Thoracic aorta (tissue), 2 donors: ENCODE measurements at regions not wholly inside any gene's neighbourhood (a gene's known extent, or its start where the extent isn't known, plus 50 kb on each side); places are given as distances from the start of the nearest gene placed in this dataset.

Experiments
- ATAC-seq: fragments of 150-250 bp; one replicate; pipeline ENCODE4 v1.8.0; 2017; ENCODE audit warnings: low read depth; ENCODE audit not compliant: insufficient number of reproducible peaks, low FRiP score
- DNase-seq: peaks from one replicate; pipeline ENCODE4 v3.0.0-alpha.2; 2020; ENCODE audit warnings: low spot score
- H3K27ac ChIP-seq, 2 donors: fragments of 200-600 bp; sonication (generic); 1 replicate in 1 of 2; 2 replicates in 1 of 2; pipeline ENCODE4 v1.5.1; 2016; ENCODE audit warnings: mild to moderate bottlenecking in 2 of 2, moderate library complexity in 2 of 2
- H3K27me3 ChIP-seq: fragments of 200-600 bp; sonication (generic); replicated peaks from 2 replicates; pipeline ENCODE4 v1.6.0; 2016; ENCODE audit warnings: mild to moderate bottlenecking; ENCODE audit not compliant: insufficient read depth
- H3K36me3 ChIP-seq: fragments of 200-600 bp; sonication (generic); one replicate; pipeline ENCODE4 v1.5.1; 2016
- H3K4me1 ChIP-seq, 2 donors: fragments of 200-600 bp; sonication (generic); 1 replicate in 1 of 2; 2 replicates in 1 of 2; pipeline versions ENCODE4 v1.5.1 to v1.6.0; 2016; ENCODE audit warnings: low read depth in 2 of 2, mild to moderate bottlenecking in 1 of 2; ENCODE audit not compliant: control insufficient read depth in 1 of 2
- H3K4me3 ChIP-seq: fragments of 200-600 bp; sonication (generic); 2 replicates; pipeline ENCODE4 v1.5.1; 2016; ENCODE audit warnings: mild to moderate bottlenecking
- H3K9me3 ChIP-seq: fragments of 200-600 bp; sonication (generic); 2 replicates; pipeline ENCODE4 v1.5.1; 2016
- TF ChIP-seq, protein P1 (sequence below): fragments of 200-600 bp; sonication (generic); IDR thresholded peaks from one replicate; pipeline ENCODE4 v1.5.1; 2019; ENCODE audit warnings: antibody characterized with exemption

DNA sequence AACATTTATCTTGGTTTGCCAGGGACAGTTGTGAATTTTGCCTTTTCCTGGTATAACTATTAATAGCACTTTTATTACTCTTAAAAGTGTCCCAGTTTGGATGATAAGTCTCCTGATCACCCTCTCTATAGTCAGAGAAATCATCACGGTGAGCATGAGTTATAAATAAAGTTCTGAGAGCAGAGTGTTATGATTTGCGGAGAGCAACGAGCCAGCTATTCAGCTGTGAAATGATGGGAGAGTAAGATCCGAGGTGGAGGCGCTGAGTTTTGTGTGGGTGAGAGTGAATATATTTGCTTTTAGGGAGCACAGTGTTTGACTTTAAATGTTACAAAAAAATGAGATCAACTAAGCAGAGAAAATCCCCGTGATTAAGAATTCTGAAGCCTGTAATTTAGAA, 179.6 kb downstream of the DSC3 start:
- ATAC-seq, result no peak

GRCh38 chr18:30860741-30861140, 181.8 kb downstream of the DSC3 start:
- Histone ChIP-seq H3K4me3 (no peak overlapping the region), H3K27me3 (no peaks in the 10 kb centered on the region), H3K36me3 (no peaks in the 10 kb centered on the region), H3K9me3 (no peaks in the 10 kb centered on the region), H3K4me1 (no peaks in the 10 kb centered on the region), H3K27ac (no peak overlapping the region)
- ATAC-seq (no peak), DNase-seq (no peak)
- TF ChIP-seq, protein P1, sequence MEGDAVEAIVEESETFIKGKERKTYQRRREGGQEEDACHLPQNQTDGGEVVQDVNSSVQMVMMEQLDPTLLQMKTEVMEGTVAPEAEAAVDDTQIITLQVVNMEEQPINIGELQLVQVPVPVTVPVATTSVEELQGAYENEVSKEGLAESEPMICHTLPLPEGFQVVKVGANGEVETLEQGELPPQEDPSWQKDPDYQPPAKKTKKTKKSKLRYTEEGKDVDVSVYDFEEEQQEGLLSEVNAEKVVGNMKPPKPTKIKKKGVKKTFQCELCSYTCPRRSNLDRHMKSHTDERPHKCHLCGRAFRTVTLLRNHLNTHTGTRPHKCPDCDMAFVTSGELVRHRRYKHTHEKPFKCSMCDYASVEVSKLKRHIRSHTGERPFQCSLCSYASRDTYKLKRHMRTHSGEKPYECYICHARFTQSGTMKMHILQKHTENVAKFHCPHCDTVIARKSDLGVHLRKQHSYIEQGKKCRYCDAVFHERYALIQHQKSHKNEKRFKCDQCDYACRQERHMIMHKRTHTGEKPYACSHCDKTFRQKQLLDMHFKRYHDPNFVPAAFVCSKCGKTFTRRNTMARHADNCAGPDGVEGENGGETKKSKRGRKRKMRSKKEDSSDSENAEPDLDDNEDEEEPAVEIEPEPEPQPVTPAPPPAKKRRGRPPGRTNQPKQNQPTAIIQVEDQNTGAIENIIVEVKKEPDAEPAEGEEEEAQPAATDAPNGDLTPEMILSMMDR, result no peak

More for the DNA sequence above, 179.6 kb downstream of the DSC3 start:
- Histone ChIP-seq H3K4me1 (no peaks in the 10 kb centered on the region), H3K36me3 (no peaks in the 10 kb centered on the region), H3K27me3 (no peaks in the 10 kb centered on the region), H3K27ac (no peak overlapping the region), H3K9me3 (no peaks in the 10 kb centered on the region), H3K4me3 (no peak overlapping the region)
- no peak for DNase-seq
- TF ChIP-seq, protein P1, result no peak

GRCh38 chr18:30859036-30859435, 183.5 kb downstream of the DSC3 start:
- DNase-seq (no peak), ATAC-seq (no peak)
- H3K27ac ChIP-seq, result no peak overlapping the region
- H3K27me3 ChIP-seq, result no peaks in the 10 kb centered on the region
- no peak overlapping the region for H3K4me3 ChIP-seq
- H3K4me1 ChIP-seq, result no peaks in the 10 kb centered on the region
- no peaks in the 10 kb centered on the region for H3K9me3 ChIP-seq
- TF ChIP-seq, protein P1, result no peak
- no peaks in the 10 kb centered on the region for H3K36me3 ChIP-seq

DNA sequence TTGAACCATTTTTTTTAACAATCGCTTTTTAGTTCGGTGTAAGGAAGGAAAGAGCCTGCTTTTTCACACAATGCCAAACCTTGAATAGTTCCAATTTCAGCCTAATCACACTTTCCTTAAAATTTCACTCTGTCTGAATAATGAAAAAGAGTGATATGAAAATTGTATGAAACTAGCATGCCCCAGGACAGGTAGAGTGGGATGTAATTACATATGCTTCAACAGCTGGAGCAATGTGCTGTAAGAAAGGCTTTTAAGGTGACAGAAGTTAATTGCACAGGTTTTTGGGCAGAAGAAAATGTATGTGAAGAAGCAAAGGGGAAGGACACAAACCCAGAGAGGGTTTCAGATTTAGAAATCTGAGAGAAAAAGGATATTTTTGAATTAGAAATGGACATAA, 184.0 kb downstream of the DSC3 start:
- no peak for DNase-seq
- Histone ChIP-seq H3K27ac (no peak overlapping the region), H3K4me1 (no peaks in the 10 kb centered on the region), H3K36me3 (no peaks in the 10 kb centered on the region), H3K4me3 (no peak overlapping the region), H3K27me3 (no peaks in the 10 kb centered on the region), H3K9me3 (no peaks in the 10 kb centered on the region)
- TF ChIP-seq, protein P1, result no peak
- ATAC-seq, result no peak

- DNase-seq, result no peak
- Histone ChIP-seq H3K27me3 (no peaks in the 10 kb centered on the region), H3K4me1 (no peaks in the 10 kb centered on the region), H3K4me3 (no peak overlapping the region), H3K9me3 (no peaks in the 10 kb centered on the region), H3K36me3 (no peaks in the 10 kb centered on the region), H3K27ac (no peak overlapping the region)
- no peak for ATAC-seq
- TF ChIP-seq, protein P1, result no peak
These were observed 186.8 kb downstream of the DSC3 start for GRCh38 chr18:30855762-30856161.
